ENCODE measurements at regions not wholly inside any gene's neighbourhood (a gene's known extent, or its start where the extent isn't known, plus 50 kb on each side); places are given as distances from the start of the nearest gene placed in this dataset.

- H3K27ac ChIP-seq: no peak overlapping the region
- H3K36me3 ChIP-seq (ENCODE audit: insufficient read depth): no peaks in the 10 kb centered on the region
- no peak overlapping the region for H3K9ac ChIP-seq
- H4K20me1 ChIP-seq (ENCODE audit: insufficient read depth): no peaks in the 10 kb centered on the region
- H3K4me3 ChIP-seq (IDR thresholded peaks at IDR 0.05; ENCODE audit: insufficient read depth, low read depth, low read length): no peak overlapping the region
- H3K79me2 ChIP-seq (ENCODE audit: insufficient read depth, low read depth): no peaks in the 10 kb centered on the region
- H3K4me2 ChIP-seq: no peak overlapping the region
- no peak for TF ChIP-seq CTCF (conservative IDR thresholded peaks at IDR 0.05; ENCODE audit: low read depth, low read length)
- H2AFZ ChIP-seq (ENCODE audit: low read depth): no peak overlapping the region
- no peaks in the 10 kb centered on the region for H3K27me3 ChIP-seq (ENCODE audit: insufficient read depth, low read depth)
- no peaks in the 10 kb centered on the region for H3K4me1 ChIP-seq (ENCODE audit: low read depth, poor library complexity, severe bottlenecking)
Measured at GRCh38 chr5:4977416-4978110, 162.6 kb upstream of the ADAMTS16 start.

- no peaks in the 10 kb centered on the region for H3K79me2 ChIP-seq (ENCODE audit: insufficient read depth, low read depth)
- H4K20me1 ChIP-seq (ENCODE audit: insufficient read depth): no peaks in the 10 kb centered on the region
- no peak overlapping the region for H3K4me2 ChIP-seq
- no peak overlapping the region for H3K27ac ChIP-seq
- no peaks in the 10 kb centered on the region for H3K36me3 ChIP-seq (ENCODE audit: insufficient read depth)
- H2AFZ ChIP-seq (ENCODE audit: low read depth): no peak overlapping the region
- no peak overlapping the region for H3K4me3 ChIP-seq (IDR thresholded peaks at IDR 0.05; ENCODE audit: insufficient read depth, low read depth, low read length)
- no peaks in the 10 kb centered on the region for H3K4me1 ChIP-seq (ENCODE audit: low read depth, poor library complexity, severe bottlenecking)
- H3K9ac ChIP-seq: no peak overlapping the region
- no peak for TF ChIP-seq CTCF (conservative IDR thresholded peaks at IDR 0.05; ENCODE audit: low read depth, low read length)
- H3K27me3 ChIP-seq (ENCODE audit: insufficient read depth, low read depth): no peaks in the 10 kb centered on the region
Measured at GRCh38 chr5:4980201-4980600, 159.9 kb upstream of the ADAMTS16 start.

- Histone ChIP-seq H3K79me2 (ENCODE audit: insufficient read depth, low read depth) (no peaks in the 10 kb centered on the region), H2AFZ (ENCODE audit: low read depth) (no peak overlapping the region), H3K4me2 (no peak overlapping the region), H3K27ac (no peak overlapping the region), H3K9ac (no peak overlapping the region), H4K20me1 (ENCODE audit: insufficient read depth) (no peaks in the 10 kb centered on the region), H3K4me1 (ENCODE audit: low read depth, poor library complexity, severe bottlenecking) (no peaks in the 10 kb centered on the region), H3K36me3 (ENCODE audit: insufficient read depth) (no peaks in the 10 kb centered on the region), H3K4me3 (IDR thresholded peaks at IDR 0.05; ENCODE audit: insufficient read depth, low read depth, low read length) (no peak overlapping the region), H3K27me3 (ENCODE audit: insufficient read depth, low read depth) (no peaks in the 10 kb centered on the region)
- TF ChIP-seq CTCF (conservative IDR thresholded peaks at IDR 0.05; ENCODE audit: low read depth, low read length): no peak
Measured at GRCh38 chr5:4981608-4982007, 158.5 kb upstream of the ADAMTS16 start.

- Histone ChIP-seq H3K79me2 (ENCODE audit: insufficient read depth, low read depth) (no peaks in the 10 kb centered on the region), H2AFZ (ENCODE audit: low read depth) (no peak overlapping the region), H3K27ac (no peak overlapping the region), H3K4me1 (ENCODE audit: low read depth, poor library complexity, severe bottlenecking) (no peaks in the 10 kb centered on the region), H4K20me1 (ENCODE audit: insufficient read depth) (no peaks in the 10 kb centered on the region), H3K4me2 (no peak overlapping the region), H3K4me3 (IDR thresholded peaks at IDR 0.05; ENCODE audit: insufficient read depth, low read depth, low read length) (no peak overlapping the region), H3K27me3 (ENCODE audit: insufficient read depth, low read depth) (no peaks in the 10 kb centered on the region), H3K9ac (no peak overlapping the region), H3K36me3 (ENCODE audit: insufficient read depth) (no peaks in the 10 kb centered on the region)
- no peak for TF ChIP-seq CTCF (conservative IDR thresholded peaks at IDR 0.05; ENCODE audit: low read depth, low read length)
Measured at GRCh38 chr5:4983701-4984100, 156.4 kb upstream of the ADAMTS16 start.
